HepG2 (cell line): ENCODE measurements at regions not wholly inside any gene's neighbourhood (a gene's known extent, or its start where the extent isn't known, plus 50 kb on each side); places are given as distances from the start of the nearest gene placed in this dataset.

Experiments used
- ARID2 ChIP-seq: sonication (generic); formaldehyde crosslinking; IDR thresholded peaks from 2 replicates; pipeline ENCODE4 v1.8.1; 2022; ENCODE audit warnings: mild to moderate bottlenecking, missing genetic modification reagents, borderline replicate concordance
- CAMTA2 ChIP-seq: sonication (generic); formaldehyde crosslinking; IDR thresholded peaks from 2 replicates; pipeline ENCODE4 v1.4.0; 2020; ENCODE audit warnings: mild to moderate bottlenecking, missing genetic modification reagents, borderline replicate concordance
- CEBPG ChIP-seq: IDR thresholded peaks from 2 replicates; pipeline ENCODE4 v1.6.1; 2016
- DRAP1 ChIP-seq: IDR thresholded peaks from 2 replicates; pipeline ENCODE4 v1.6.1; 2016; ENCODE audit warnings: missing genetic modification reagents, missing compliant biosample characterization
- HDAC2 ChIP-seq: sonication (generic); formaldehyde crosslinking; IDR thresholded peaks from 2 replicates; pipeline ENCODE4 v1.4.0; 2020; ENCODE audit warnings: missing genetic modification reagents
- HNRNPL ChIP-seq: fragments of 200-400 bp; formaldehyde crosslinking; IDR thresholded peaks from 2 replicates; pipeline ENCODE4 v1.6.1; 2017; ENCODE audit warnings: mild to moderate bottlenecking, low read depth, low read length
- MAX ChIP-seq: IDR thresholded peaks from 2 replicates; pipeline ENCODE4 v1.6.1; 2012; ENCODE audit warnings: inconsistent platforms
- NCOA5 ChIP-seq: sonication (generic); formaldehyde crosslinking; IDR thresholded peaks from 2 replicates; pipeline ENCODE4 v1.4.0; 2020; ENCODE audit warnings: missing genetic modification reagents
- SYNCRIP ChIP-seq: fragments of 200-400 bp; formaldehyde crosslinking; IDR thresholded peaks from 2 replicates; pipeline ENCODE4 v1.6.1; 2018; ENCODE audit warnings: mild to moderate bottlenecking, low read depth, low read length; ENCODE audit not compliant: insufficient read depth
- TEAD2 ChIP-seq: sonication (generic); formaldehyde crosslinking; IDR thresholded peaks from 2 replicates; pipeline ENCODE4 v1.9.0; 2021; ENCODE audit warnings: missing genetic modification reagents
- TFAP4 ChIP-seq: sonication (generic); IDR thresholded peaks from 2 replicates; pipeline ENCODE4 v1.6.1; 2016; ENCODE audit warnings: low read depth, borderline replicate concordance
- ZBTB21 ChIP-seq: sonication (generic); formaldehyde crosslinking; IDR thresholded peaks from 2 replicates; pipeline ENCODE4 v1.4.0; 2020; ENCODE audit warnings: missing genetic modification reagents
- ZBTB37 ChIP-seq: sonication (generic); formaldehyde crosslinking; IDR thresholded peaks from 2 replicates; pipeline ENCODE4 v1.4.0; 2020; ENCODE audit warnings: mild to moderate bottlenecking, missing genetic modification reagents
- ZFP62 ChIP-seq: sonication (generic); formaldehyde crosslinking; IDR thresholded peaks from 2 replicates; pipeline ENCODE4 v1.4.0; 2020; ENCODE audit warnings: missing genetic modification reagents
- ZNF232 ChIP-seq: sonication (generic); formaldehyde crosslinking; IDR thresholded peaks from 2 replicates; pipeline ENCODE4 v1.4.0; 2020; ENCODE audit warnings: missing genetic modification reagents, borderline replicate concordance
- ZNF276 ChIP-seq: sonication (generic); formaldehyde crosslinking; IDR thresholded peaks from 2 replicates; pipeline ENCODE4 v1.4.0; 2020; ENCODE audit warnings: mild to moderate bottlenecking, low read depth, missing genetic modification reagents
- ZNF567 ChIP-seq: sonication (generic); formaldehyde crosslinking; IDR thresholded peaks from 2 replicates; pipeline ENCODE4 v1.8.1; 2023; ENCODE audit warnings: mild to moderate bottlenecking, missing genetic modification reagents, borderline replicate concordance
- ZNF569 ChIP-seq: sonication (generic); formaldehyde crosslinking; IDR thresholded peaks from 2 replicates; pipeline ENCODE4 v1.5.0; 2020; ENCODE audit warnings: mild to moderate bottlenecking, missing genetic modification reagents, moderate library complexity, borderline replicate concordance
- ZNF776 ChIP-seq: sonication (generic); formaldehyde crosslinking; IDR thresholded peaks from 2 replicates; pipeline ENCODE4 v1.4.0; 2020; ENCODE audit warnings: mild to moderate bottlenecking, missing genetic modification reagents
- ZNF784 ChIP-seq: sonication (generic); formaldehyde crosslinking; IDR thresholded peaks from 2 replicates; pipeline ENCODE4 v1.5.1; 2020; ENCODE audit warnings: missing genetic modification reagents, mild to moderate bottlenecking, borderline replicate concordance
- ZSCAN30 ChIP-seq: sonication (generic); formaldehyde crosslinking; IDR thresholded peaks from 2 replicates; pipeline ENCODE4 v1.5.0; 2020; ENCODE audit warnings: mild to moderate bottlenecking, missing genetic modification reagents

- TF ChIP-seq ZNF232 (CRISPR knock-in tag) (no peak), CEBPG (CRISPR knock-in tag) (peak; percentile 59; the same call in 1 of the 2 replicates), ZNF569 (no peak), MAX (no peak), NCOA5 (CRISPR knock-in tag) (no peak), ZNF776 (CRISPR knock-in tag) (no peak), ZNF567 (CRISPR knock-in tag) (no peak), DRAP1 (CRISPR knock-in tag) (no peak), SYNCRIP (no peak), ZNF276 (CRISPR knock-in tag) (no peak), CAMTA2 (CRISPR knock-in tag) (no peak), HDAC2 (CRISPR knock-in tag) (no peak), HNRNPL (no peak), TFAP4 (peak; percentile 20; the same call in 1 of the 2 replicates), ARID2 (CRISPR knock-in tag) (no peak), ZBTB21 (CRISPR knock-in tag) (no peak), ZFP62 (CRISPR knock-in tag) (no peak), ZNF784 (no peak), ZBTB37 (no peak), ZSCAN30 (no peak), TEAD2 (CRISPR knock-in tag) (no peak)
Observed at GRCh38 chr2:211033765-211034164, 477.4 kb downstream of the CPS1 start (continued).
